PC-9 (cell line): ENCODE measurements at regions not wholly inside any gene's neighbourhood (a gene's known extent, or its start where the extent isn't known, plus 50 kb on each side); places are given as distances from the start of the nearest gene placed in this dataset.

ENCODE experiments used
- BruUV-seq: library from RNA; stranded (reverse); fragments of 400-500 nt; replicated peaks from 2 replicates; lab custom pipeline; 2021; lab: Mats Ljungman, UMichigan
- CTCF ChIA-PET: fragments of 300-600 bp; sonication (Branson Sonifier 250); formaldehyde crosslinking; loops from one replicate; lab custom pipeline; 2022; ENCODE audit warnings: antibody characterized with exemption; lab: Charles Lee
- POLR2A ChIA-PET: fragments of 300-600 bp; sonication (Branson Sonifier 250); formaldehyde crosslinking; loops from one replicate; lab custom pipeline; 2022; ENCODE audit warnings: antibody characterized with exemption; ENCODE audit not compliant: unreplicated experiment; lab: Charles Lee
- DNase-seq, 2 experiments: peaks; one replicate each; pipeline versions ENCODE4 v3.0.0 to v3.0.0-alpha.2; 2015 to 2022; ENCODE audit warnings: mixed read lengths in 1 of 2
- H2AFZ ChIP-seq: fragments of 200-600 bp; sonication (generic); 2 replicates; pipeline ENCODE4 v1.8.1; 2017; ENCODE audit warnings: antibody characterized with exemption
- H3F3A ChIP-seq: fragments of 200-600 bp; sonication (generic); 2 replicates; pipeline ENCODE4 v1.8.1; 2017; ENCODE audit warnings: antibody characterized with exemption, mild to moderate bottlenecking, low read depth; ENCODE audit not compliant: insufficient read depth
- H3K27ac ChIP-seq: fragments of 200-600 bp; sonication (generic); 2 replicates; pipeline ENCODE4 v1.6.1; 2016; ENCODE audit warnings: mixed run types
- H3K27me3 ChIP-seq: fragments of 200-600 bp; sonication (generic); 2 replicates; pipeline ENCODE4 v1.6.1; 2016; ENCODE audit warnings: low read depth, mixed run types; ENCODE audit not compliant: insufficient read depth
- H3K36me3 ChIP-seq: fragments of 200-600 bp; sonication (generic); 2 replicates; pipeline ENCODE4 v1.6.1; 2016; ENCODE audit warnings: low read depth, mixed run types
- H3K4me1 ChIP-seq: fragments of 200-600 bp; sonication (generic); replicated peaks from 2 replicates; pipeline ENCODE4 v1.6.1; 2016; ENCODE audit warnings: mixed run types; ENCODE audit not compliant: insufficient read depth
- H3K4me2 ChIP-seq: fragments of 200-600 bp; sonication (generic); 2 replicates; pipeline ENCODE4 v1.6.1; 2017; ENCODE audit warnings: mixed run types
- H3K4me3 ChIP-seq: fragments of 200-600 bp; sonication (generic); 2 replicates; pipeline ENCODE4 v1.6.1; 2016; ENCODE audit warnings: mixed run types
- H3K79me2 ChIP-seq: fragments of 200-600 bp; sonication (generic); 2 replicates; pipeline ENCODE4 v1.6.1; 2017; ENCODE audit warnings: low read depth, mixed run types
- H3K9me2 ChIP-seq: fragments of 200-600 bp; sonication (generic); 2 replicates; pipeline ENCODE4 v1.8.1; 2017; ENCODE audit warnings: mild to moderate bottlenecking; ENCODE audit not compliant: insufficient read depth
- H3K9me3 ChIP-seq: fragments of 200-600 bp; sonication (generic); 2 replicates; pipeline ENCODE4 v1.8.1; 2016; ENCODE audit warnings: low read depth; ENCODE audit not compliant: insufficient read depth
- H4K20me1 ChIP-seq: fragments of 200-600 bp; sonication (generic); 2 replicates; pipeline ENCODE4 v1.8.1; 2017; ENCODE audit not compliant: insufficient read depth
- CTCF ChIP-seq: fragments of 200-600 bp; sonication (generic); conservative IDR thresholded peaks from 2 replicates; pipeline ENCODE4 v1.6.1; 2017; ENCODE audit warnings: mixed run types, antibody characterized with exemption, mild to moderate bottlenecking, moderate library complexity
- EZH2 ChIP-seq: fragments of 200-600 bp; sonication (generic); IDR thresholded peaks from 2 replicates; pipeline ENCODE4 v1.8.0; 2017; ENCODE audit warnings: antibody characterized with exemption, low read depth
- intact Hi-C: fragments of 100-400 bp; cut with micrococcal nuclease; formaldehyde crosslinking; loops from one replicate; pipeline ENCODE4 v1.10.0; 2022; ENCODE audit not compliant: unreplicated experiment

GRCh38 chr20:61002090-61002489 lies 250.0 kb upstream of the CDH4 start:
- no TSS peak for BruUV-seq
- Histone ChIP-seq H3K4me2 (no peak overlapping the region), H3K4me3 (no peak overlapping the region), H4K20me1 (no peaks in the 10 kb centered on the region), H3K9me2 (no peaks in the 10 kb centered on the region), H3K79me2 (no peaks in the 10 kb centered on the region), H3K27me3 (peaks cover 68% of the 10 kb centered on the region), H2AFZ (no peak overlapping the region), H3K4me1 (no peaks in the 10 kb centered on the region), H3K36me3 (no peaks in the 10 kb centered on the region), H3K9me3 (no peaks in the 10 kb centered on the region), H3F3A (no peaks in the 10 kb centered on the region), H3K27ac (no peak overlapping the region)
- ChIA-PET POLR2A (no interaction called here), CTCF (no interaction called here)
- intact Hi-C loops = no loop called here
- no peak for DNase-seq
- no peak for TF ChIP-seq EZH2
- TF ChIP-seq CTCF = no peak

- no TSS peak for BruUV-seq
- Histone ChIP-seq H4K20me1 (no peaks in the 10 kb centered on the region), H3K36me3 (no peaks in the 10 kb centered on the region), H3K79me2 (no peaks in the 10 kb centered on the region), H2AFZ (no peak overlapping the region), H3K4me3 (no peak overlapping the region), H3K27ac (no peak overlapping the region), H3K9me2 (no peaks in the 10 kb centered on the region), H3F3A (no peaks in the 10 kb centered on the region), H3K9me3 (no peaks in the 10 kb centered on the region), H3K4me1 (no peaks in the 10 kb centered on the region), H3K4me2 (no peak overlapping the region), H3K27me3 (peaks cover 39% of the 10 kb centered on the region; the same call in 1 of the 2 replicates)
- no peak for DNase-seq
- ChIA-PET POLR2A (no interaction called here), CTCF (no interaction called here)
- intact Hi-C loops = no loop called here
- no peak for TF ChIP-seq CTCF
- no peak for TF ChIP-seq EZH2
Measured at GRCh38 chr20:61014491-61014890, 237.6 kb upstream of the CDH4 start.

GRCh38 chr20:61015602-61016001 lies 236.5 kb upstream of the CDH4 start:
- Histone ChIP-seq H2AFZ (no peak overlapping the region), H3K27me3 (peaks cover 39% of the 10 kb centered on the region; the same call in 1 of the 2 replicates), H3K4me1 (no peaks in the 10 kb centered on the region), H3K9me3 (no peaks in the 10 kb centered on the region), H3K36me3 (no peaks in the 10 kb centered on the region), H3F3A (no peaks in the 10 kb centered on the region), H4K20me1 (no peaks in the 10 kb centered on the region), H3K27ac (no peak overlapping the region), H3K4me2 (no peak overlapping the region), H3K79me2 (no peaks in the 10 kb centered on the region), H3K4me3 (no peak overlapping the region), H3K9me2 (no peaks in the 10 kb centered on the region)
- BruUV-seq = no TSS peak
- intact Hi-C loops = no loop called here
- TF ChIP-seq EZH2 (no peak), CTCF (no peak)
- CTCF ChIA-PET = no interaction called here
- DNase-seq = no peak
- POLR2A ChIA-PET = no interaction called here
